GM12873 (cell line): ENCODE measurements at regions not wholly inside any gene's neighbourhood (a gene's known extent, or its start where the extent isn't known, plus 50 kb on each side); places are given as distances from the start of the nearest gene placed in this dataset.

ENCODE experiments used
- CTCF ChIP-seq: IDR thresholded peaks from 2 replicates; pipeline ENCODE4 v1.5.1; 2012; ENCODE audit warnings: low read depth, mild to moderate bottlenecking, moderate library complexity, low read length, control low read depth; ENCODE audit not compliant: insufficient read depth; ENCODE audit errors: missing control alignments

- no peak for TF ChIP-seq CTCF
Measured at GRCh38 chr15:96047255-96047931, 283.1 kb upstream of the NR2F2 start.

- no peak for TF ChIP-seq CTCF
Measured at GRCh38 chr15:96049323-96049722, 281.2 kb upstream of the NR2F2 start.

GRCh38 chr15:96049766-96050165, 280.7 kb upstream of the NR2F2 start:
- no peak for TF ChIP-seq CTCF

GRCh38 chr15:96051598-96051997, 278.9 kb upstream of the NR2F2 start:
- TF ChIP-seq CTCF = no peak

- no peak for TF ChIP-seq CTCF
Measured at GRCh38 chr15:96052154-96052553, 278.3 kb upstream of the NR2F2 start.

GRCh38 chr15:96052572-96053030, 277.9 kb upstream of the NR2F2 start:
- TF ChIP-seq CTCF = no peak

- TF ChIP-seq CTCF = no peak
Measured at GRCh38 chr15:96053031-96053780, 277.3 kb upstream of the NR2F2 start.
